Naive thymus-derived CD8-positive, alpha-beta T cell (primary cell): ENCODE measurements at regions not wholly inside any gene's neighbourhood (a gene's known extent, or its start where the extent isn't known, plus 50 kb on each side); places are given as distances from the start of the nearest gene placed in this dataset.

Experiments
- ATAC-seq, 2 donors: fragments of 150-1000 bp; cut with Tn5 transposase in 1 of 2; sonication (Bioruptor Pico), chemical (Tn5 transposase) in 1 of 2; 1 replicate in 1 of 2; 2 replicates in 1 of 2; pipeline ENCODE4 v1.10.0; 2021; ENCODE audit warnings: mild to moderate bottlenecking in 2 of 2, moderate library complexity in 2 of 2
- POLR2A ChIA-PET: fragments of 350-600 bp; sonication (Branson Sonifier 250); formaldehyde crosslinking; loops from one replicate; lab custom pipeline; 2021; ENCODE audit warnings: antibody characterized with exemption; lab: Charles Lee
- DNase-seq, 10 donors: peaks; one replicate each; pipeline versions ENCODE4 v3.0.0 to v3.0.0-alpha.2; 2020 to 2022
- H3K27ac Mint-ChIP-seq, 10 donors: one replicate each; pipeline ENCODE4 v1.8.0; 2020 to 2022; ENCODE audit warnings: mild to moderate bottlenecking in 10 of 10, mixed read lengths in 10 of 10, moderate library complexity in 4 of 10, inconsistent platforms in 1 of 10
- H3K27me3 Mint-ChIP-seq, 5 donors: one replicate each; pipeline ENCODE4 v1.8.0; 2021 to 2022; ENCODE audit warnings: mixed read lengths in 5 of 5
- H3K36me3 Mint-ChIP-seq, 3 donors: one replicate each; pipeline ENCODE4 v1.8.0; 2020 to 2022; ENCODE audit warnings: mixed read lengths in 3 of 3, mild to moderate bottlenecking in 2 of 3, inconsistent platforms in 1 of 3
- H3K4me1 Mint-ChIP-seq, 4 donors: one replicate each; pipeline ENCODE4 v1.8.0; 2021 to 2022; ENCODE audit warnings: mixed read lengths in 4 of 4
- H3K4me3 Mint-ChIP-seq, 10 donors: one replicate each; pipeline ENCODE4 v1.8.0; 2020 to 2022; ENCODE audit warnings: mild to moderate bottlenecking in 10 of 10, mixed read lengths in 10 of 10, moderate library complexity in 6 of 10, inconsistent platforms in 1 of 10
- H3K9me3 Mint-ChIP-seq, 9 donors: one replicate each; pipeline ENCODE4 v1.8.0; 2020 to 2022; ENCODE audit warnings: mixed read lengths in 9 of 9, mild to moderate bottlenecking in 3 of 9, inconsistent platforms in 1 of 9, moderate library complexity in 1 of 9

DNA sequence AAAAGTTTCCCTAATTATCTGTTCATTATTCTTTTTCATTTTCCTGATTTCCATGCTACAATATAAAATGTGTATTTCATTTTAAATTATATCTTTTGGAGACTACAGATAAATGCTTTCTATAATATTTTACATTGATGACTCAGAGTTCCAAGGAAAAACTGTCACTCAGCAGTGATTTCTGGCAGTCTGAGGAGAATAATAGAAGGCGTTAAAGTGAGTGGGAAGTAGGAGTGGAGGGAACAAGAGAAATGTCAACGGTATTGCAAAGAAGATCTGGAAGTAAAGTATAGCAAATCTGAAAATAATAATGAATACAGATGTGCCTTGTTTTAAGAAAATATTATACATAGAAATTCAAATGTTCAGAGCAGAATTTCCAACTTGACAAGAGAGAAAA is 293.6 kb upstream of the PITX2 start:
- POLR2A ChIA-PET: no interaction called here
- ATAC-seq (no peak), DNase-seq (no peak)
- Mint-ChIP-seq H3K36me3 (no peaks in the 10 kb centered on the region), H3K4me1 (no peaks in the 10 kb centered on the region), H3K9me3 (peaks cover 0 to 6% (median 0%) of the 10 kb centered on the region in 9 donors), H3K4me3 (no peak overlapping the region), H3K27me3 (peaks cover 0 to 2% (median 0%) of the 10 kb centered on the region in 5 donors), H3K27ac (no peak overlapping the region)

DNA sequence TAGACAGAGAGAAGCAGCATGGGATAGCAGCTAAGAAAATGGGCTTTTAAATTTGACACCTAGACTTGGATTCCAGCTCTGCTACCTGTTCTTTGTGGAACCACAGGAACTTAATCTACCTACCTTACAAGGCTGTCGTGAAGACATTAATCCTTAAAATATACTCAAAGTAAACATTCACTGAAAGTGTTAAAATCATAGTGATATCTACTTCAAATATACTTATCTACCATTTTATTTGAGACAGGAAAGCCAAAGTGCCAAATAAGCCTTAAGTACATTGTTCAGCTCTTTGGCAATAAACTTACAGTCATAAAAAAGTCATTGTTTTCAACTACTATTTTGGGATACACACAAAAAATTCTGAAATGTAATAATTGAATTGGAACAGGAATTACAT is 295.0 kb upstream of the PITX2 start:
- Mint-ChIP-seq H3K9me3 (peaks cover 0 to 6% (median 0%) of the 10 kb centered on the region in 9 donors), H3K36me3 (no peaks in the 10 kb centered on the region), H3K4me3 (no peak overlapping the region), H3K4me1 (no peaks in the 10 kb centered on the region), H3K27me3 (peaks cover 0 to 2% (median 0%) of the 10 kb centered on the region in 5 donors), H3K27ac (no peak overlapping the region)
- POLR2A ChIA-PET: no interaction called here
- DNase-seq (no peak), ATAC-seq (no peak)

DNA sequence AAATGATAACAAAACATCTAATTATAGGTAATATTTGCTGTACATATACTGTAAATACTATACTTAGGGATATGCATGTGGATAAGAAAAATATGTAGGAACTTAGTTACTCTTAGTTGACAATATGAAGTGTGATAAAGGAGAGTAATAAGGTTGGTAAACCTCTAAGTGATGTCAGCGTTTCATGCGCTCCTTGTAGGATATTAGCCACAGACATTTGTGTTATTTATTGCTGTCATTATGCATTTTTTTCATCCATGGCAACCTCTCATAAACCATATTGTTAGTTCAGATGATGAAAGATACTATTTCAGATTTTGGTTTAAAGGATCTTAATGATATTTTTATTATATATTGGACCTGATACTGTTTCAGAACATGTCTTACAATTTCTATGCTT is 298.1 kb upstream of the PITX2 start:
- H3K27me3 Mint-ChIP-seq: peaks cover 0 to 2% (median 0%) of the 10 kb centered on the region in 5 donors
- POLR2A ChIA-PET: no interaction called here
- no peak overlapping the region for H3K4me3 Mint-ChIP-seq
- no peak overlapping the region for H3K27ac Mint-ChIP-seq
- ATAC-seq: no peak
- H3K9me3 Mint-ChIP-seq: peaks cover 0 to 14% (median 0%) of the 10 kb centered on the region in 9 donors
- H3K36me3 Mint-ChIP-seq: no peaks in the 10 kb centered on the region
- no peaks in the 10 kb centered on the region for H3K4me1 Mint-ChIP-seq
- no peak for DNase-seq

DNA sequence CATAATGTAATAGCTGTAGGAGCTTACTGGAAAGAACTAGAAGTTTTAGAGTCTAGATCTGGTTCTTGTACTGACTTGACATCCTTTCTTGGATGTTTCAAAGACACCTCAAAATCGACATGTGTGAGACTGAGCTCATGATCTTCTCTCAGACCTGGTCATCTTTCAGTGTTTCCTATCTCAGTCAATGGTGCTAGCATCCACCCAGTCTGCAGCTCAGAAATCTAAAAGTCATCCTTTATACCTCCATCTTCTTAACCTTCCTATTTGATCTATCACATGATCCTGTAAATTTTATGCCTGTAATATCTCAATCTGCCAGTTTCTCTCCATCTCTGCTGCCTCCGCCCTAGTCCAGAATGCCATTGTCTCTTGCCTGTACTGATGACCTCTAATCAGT is 301.9 kb upstream of the PITX2 start:
- Mint-ChIP-seq H3K4me1 (no peaks in the 10 kb centered on the region), H3K36me3 (no peaks in the 10 kb centered on the region), H3K9me3 (peaks cover 0 to 14% (median 0%) of the 10 kb centered on the region in 9 donors), H3K4me3 (no peak overlapping the region), H3K27me3 (no peaks in the 10 kb centered on the region), H3K27ac (no peak overlapping the region)
- POLR2A ChIA-PET: no interaction called here
- no peak for DNase-seq
- no peak for ATAC-seq

DNA sequence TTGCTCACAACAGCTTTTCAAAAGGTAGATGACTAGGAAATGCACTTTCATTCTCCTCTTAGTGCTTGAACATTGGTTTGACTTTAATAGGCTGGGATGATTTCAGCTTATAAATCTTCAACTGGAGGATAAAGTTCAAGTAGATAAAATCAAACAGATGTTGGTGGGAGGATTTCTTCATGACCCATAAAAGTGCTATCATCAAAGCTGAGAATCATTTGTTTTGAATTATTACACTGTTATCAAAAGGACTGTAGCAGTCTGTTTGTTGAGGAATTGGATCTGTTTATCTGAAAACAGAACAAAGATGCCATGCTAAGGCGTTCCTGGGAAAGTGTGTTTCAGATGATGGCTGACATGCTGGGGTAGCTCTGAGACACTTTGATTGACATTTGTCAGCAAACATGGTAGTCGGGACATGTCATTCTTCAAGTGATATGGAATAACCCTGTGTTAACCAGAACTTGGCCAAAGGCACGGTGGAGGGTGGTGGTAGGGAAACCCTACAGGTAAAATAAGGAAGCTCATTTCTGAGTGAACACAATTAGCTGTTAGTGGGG is 304.0 kb upstream of the PITX2 start:
- POLR2A ChIA-PET: no interaction called here
- no peak for ATAC-seq
- Mint-ChIP-seq H3K4me1 (no peaks in the 10 kb centered on the region), H3K36me3 (no peaks in the 10 kb centered on the region), H3K27me3 (no peaks in the 10 kb centered on the region), H3K4me3 (no peak overlapping the region), H3K27ac (no peak overlapping the region), H3K9me3 (peaks cover 0 to 14% (median 0%) of the 10 kb centered on the region in 9 donors)
- no peak for DNase-seq

DNA sequence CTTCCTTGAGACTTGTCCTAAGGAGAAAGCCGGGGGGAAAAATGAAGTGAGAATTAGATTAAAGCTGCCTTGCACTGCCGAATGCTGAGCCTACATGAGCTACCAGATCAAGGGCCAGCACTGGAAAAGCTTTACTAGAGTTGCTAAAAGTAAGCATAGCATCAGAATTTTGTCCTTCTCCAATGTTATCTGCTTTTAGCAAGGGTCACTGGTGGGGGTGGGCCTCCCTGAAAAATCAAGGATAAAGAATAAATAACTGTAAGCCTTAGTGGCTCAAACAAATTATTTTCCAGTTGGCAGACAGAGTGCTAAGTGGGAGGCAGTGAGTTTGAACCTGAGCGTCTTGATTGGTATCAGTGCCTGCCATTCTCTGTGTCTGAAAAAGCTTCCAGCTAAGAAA is 310.5 kb upstream of the PITX2 start:
- peaks cover 0 to 4% (median 0%) of the 10 kb centered on the region in 9 donors for H3K9me3 Mint-ChIP-seq
- H3K36me3 Mint-ChIP-seq: no peaks in the 10 kb centered on the region
- H3K27ac Mint-ChIP-seq: no peak overlapping the region
- H3K27me3 Mint-ChIP-seq: no peaks in the 10 kb centered on the region
- POLR2A ChIA-PET: no interaction called here
- H3K4me3 Mint-ChIP-seq: no peak overlapping the region
- no peaks in the 10 kb centered on the region for H3K4me1 Mint-ChIP-seq
- ATAC-seq: no peak
- no peak for DNase-seq

DNA sequence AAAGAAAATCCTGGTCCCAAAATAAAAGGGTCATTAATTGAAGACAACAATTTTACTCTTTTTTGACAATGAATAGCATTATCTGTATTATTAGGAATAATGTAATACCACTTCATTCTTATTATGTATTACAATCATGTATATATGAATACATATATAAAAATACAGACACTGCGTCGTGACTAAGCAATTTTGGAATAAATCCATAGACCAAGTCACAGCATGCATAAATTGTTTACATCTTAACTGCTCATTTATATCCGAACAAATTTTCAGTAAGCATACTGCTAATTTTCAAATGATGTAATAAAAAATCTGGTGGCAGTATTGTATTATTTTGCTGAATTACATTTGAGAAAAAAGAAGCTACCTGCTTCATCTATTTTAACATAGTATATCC is 321.6 kb upstream of the PITX2 start:
- Mint-ChIP-seq H3K4me1 (no peaks in the 10 kb centered on the region), H3K4me3 (no peak overlapping the region), H3K36me3 (no peaks in the 10 kb centered on the region), H3K27me3 (no peaks in the 10 kb centered on the region), H3K27ac (no peak overlapping the region), H3K9me3 (peaks cover 0 to 6% (median 0%) of the 10 kb centered on the region in 9 donors)
- ATAC-seq: no peak
- DNase-seq: no peak
- POLR2A ChIA-PET: no interaction called here

DNA sequence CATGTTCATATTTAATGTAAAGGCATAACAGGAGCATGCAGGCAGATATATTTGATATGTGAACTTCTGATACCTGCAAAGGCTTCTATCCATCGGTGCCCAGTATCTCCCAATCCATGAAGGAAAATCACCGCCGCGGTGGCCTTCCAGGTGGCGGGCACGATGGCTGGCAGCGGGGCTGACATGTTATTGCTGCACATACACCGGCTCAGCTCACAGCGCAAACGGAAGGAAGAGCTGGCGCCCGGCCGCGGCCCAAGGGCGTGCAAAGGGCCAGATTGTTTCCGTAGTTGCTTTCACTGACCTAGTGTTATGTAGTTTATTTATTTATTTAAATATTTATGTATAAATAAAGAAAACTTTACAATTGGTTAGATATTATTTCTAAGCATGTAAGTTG is 322.7 kb upstream of the PITX2 start:
- Mint-ChIP-seq H3K27ac (no peak overlapping the region), H3K4me3 (no peak overlapping the region), H3K4me1 (no peaks in the 10 kb centered on the region), H3K36me3 (no peaks in the 10 kb centered on the region), H3K27me3 (no peaks in the 10 kb centered on the region), H3K9me3 (peaks cover 0 to 3% (median 0%) of the 10 kb centered on the region in 9 donors)
- no peak for DNase-seq
- no peak for ATAC-seq
- POLR2A ChIA-PET: no interaction called here

DNA sequence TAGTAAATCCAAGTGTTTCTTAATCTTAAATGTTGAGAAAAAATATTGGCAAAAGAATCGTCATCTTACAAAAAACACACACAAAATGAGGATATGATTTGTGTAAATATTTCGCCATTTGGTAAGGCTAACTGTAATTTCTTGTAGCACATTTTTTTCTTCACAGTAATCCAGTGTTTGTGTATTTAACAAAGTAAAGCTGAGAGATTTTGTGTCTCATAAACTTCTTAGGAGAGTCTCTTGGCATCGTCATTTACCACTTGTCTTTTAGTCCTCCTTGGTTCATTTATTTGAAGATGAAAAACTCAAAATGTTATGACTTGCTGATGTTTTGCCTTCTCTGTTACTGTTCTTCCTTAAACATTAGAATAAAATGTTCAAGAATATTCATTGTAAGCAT is 326.7 kb upstream of the PITX2 start:
- Mint-ChIP-seq H3K9me3 (peaks cover 0 to 3% (median 0%) of the 10 kb centered on the region in 9 donors), H3K27ac (no peak overlapping the region), H3K4me1 (no peaks in the 10 kb centered on the region), H3K4me3 (no peak overlapping the region), H3K27me3 (no peaks in the 10 kb centered on the region), H3K36me3 (no peaks in the 10 kb centered on the region)
- no peak for ATAC-seq
- DNase-seq: no peak
- POLR2A ChIA-PET: no interaction called here

DNA sequence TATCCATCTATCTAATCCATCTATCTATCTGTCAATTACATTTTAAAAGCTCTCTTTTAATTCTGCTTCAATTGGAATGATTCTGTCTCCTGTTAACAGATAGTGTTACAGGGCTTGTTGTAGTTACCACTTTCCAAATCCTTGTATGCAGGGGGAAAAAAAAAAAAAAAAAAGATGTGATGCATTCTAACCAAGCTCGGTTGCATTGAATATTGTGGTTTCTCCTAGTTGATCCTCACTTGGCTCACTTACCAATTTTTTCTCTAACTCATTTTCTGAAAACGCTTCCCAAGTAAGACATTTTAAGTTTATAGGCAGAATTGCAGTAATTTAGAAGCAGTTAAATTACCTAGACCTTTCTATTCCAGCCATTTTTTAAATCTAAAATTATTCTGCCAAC is 327.9 kb upstream of the PITX2 start:
- Mint-ChIP-seq H3K27me3 (no peaks in the 10 kb centered on the region), H3K36me3 (no peaks in the 10 kb centered on the region), H3K4me1 (no peaks in the 10 kb centered on the region), H3K9me3 (peaks cover 0 to 3% (median 0%) of the 10 kb centered on the region in 9 donors), H3K4me3 (no peak overlapping the region), H3K27ac (no peak overlapping the region)
- no peak for DNase-seq
- no peak for ATAC-seq
- POLR2A ChIA-PET: no interaction called here

DNA sequence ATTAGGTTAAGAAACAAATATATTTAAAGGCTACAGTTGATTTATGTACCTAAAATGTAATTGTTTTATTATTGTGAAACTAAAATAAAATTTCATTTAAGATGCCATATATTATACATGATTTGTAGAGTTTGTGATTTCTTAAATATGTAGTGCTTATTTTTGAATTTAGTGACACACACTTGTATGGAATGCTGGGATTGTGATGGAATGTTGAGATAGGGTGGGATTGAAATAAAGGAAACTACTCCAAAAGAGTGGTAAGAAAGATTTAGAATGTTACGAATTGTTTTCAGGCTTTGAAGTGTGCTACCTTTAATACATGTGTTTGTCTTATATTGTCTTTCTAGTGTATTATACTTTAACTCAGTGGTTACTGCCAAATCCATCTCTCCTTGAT is 330.3 kb upstream of the PITX2 start:
- DNase-seq (no peak), ATAC-seq (no peak)
- H3K36me3 Mint-ChIP-seq: no peaks in the 10 kb centered on the region
- no peaks in the 10 kb centered on the region for H3K4me1 Mint-ChIP-seq
- POLR2A ChIA-PET: no interaction called here
- peaks cover 0 to 2% (median 0%) of the 10 kb centered on the region in 9 donors for H3K9me3 Mint-ChIP-seq
- no peaks in the 10 kb centered on the region for H3K27me3 Mint-ChIP-seq
- no peak overlapping the region for H3K4me3 Mint-ChIP-seq
- no peak overlapping the region for H3K27ac Mint-ChIP-seq

DNA sequence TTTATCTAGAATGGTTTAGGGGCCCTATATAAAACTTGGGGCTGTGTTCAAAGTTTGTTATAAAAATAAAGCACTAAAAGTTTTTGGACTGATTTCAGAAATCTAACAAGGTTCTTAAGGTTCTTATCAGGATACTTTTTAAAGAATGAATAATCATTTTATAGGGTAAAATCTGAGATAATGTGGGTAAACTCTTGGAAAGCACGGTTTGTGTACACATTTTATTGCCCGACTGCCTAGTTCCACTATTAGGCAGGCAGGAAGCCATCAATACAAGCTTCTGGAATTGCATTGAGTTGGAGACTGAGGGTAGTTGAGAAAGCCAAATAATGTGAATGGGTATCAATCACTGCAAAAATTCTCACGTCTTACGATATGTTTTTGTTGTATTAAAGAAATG is 331.0 kb upstream of the PITX2 start:
- Mint-ChIP-seq H3K36me3 (no peaks in the 10 kb centered on the region), H3K27me3 (no peaks in the 10 kb centered on the region), H3K4me3 (no peak overlapping the region), H3K27ac (no peak overlapping the region), H3K9me3 (peaks cover 0 to 2% (median 0%) of the 10 kb centered on the region in 9 donors), H3K4me1 (no peaks in the 10 kb centered on the region)
- POLR2A ChIA-PET: no interaction called here
- ATAC-seq (no peak), DNase-seq (no peak)

DNA sequence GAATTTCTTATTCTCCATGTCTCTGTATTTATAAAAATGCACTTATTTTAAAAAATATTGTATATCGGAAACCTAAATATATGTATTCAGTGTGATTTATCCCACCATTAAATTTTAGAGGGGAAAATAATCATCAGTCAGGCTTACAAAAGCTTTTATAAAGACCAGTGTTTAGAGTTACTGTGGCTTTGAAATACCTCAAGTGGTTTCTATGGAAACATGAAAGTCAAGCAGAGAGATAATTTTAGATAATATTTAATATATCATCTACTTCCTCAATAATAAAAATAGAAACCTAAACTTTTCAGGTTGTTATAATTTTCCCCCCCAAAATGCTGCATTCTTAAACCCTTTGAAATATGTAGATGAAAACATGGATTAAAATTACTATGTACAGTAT is 332.9 kb upstream of the PITX2 start:
- no peak overlapping the region for H3K4me3 Mint-ChIP-seq
- DNase-seq: no peak
- peaks cover 0 to 2% (median 0%) of the 10 kb centered on the region in 9 donors for H3K9me3 Mint-ChIP-seq
- POLR2A ChIA-PET: no interaction called here
- no peak for ATAC-seq
- H3K4me1 Mint-ChIP-seq: no peaks in the 10 kb centered on the region
- H3K27ac Mint-ChIP-seq: no peak overlapping the region
- no peaks in the 10 kb centered on the region for H3K27me3 Mint-ChIP-seq
- no peaks in the 10 kb centered on the region for H3K36me3 Mint-ChIP-seq

DNA sequence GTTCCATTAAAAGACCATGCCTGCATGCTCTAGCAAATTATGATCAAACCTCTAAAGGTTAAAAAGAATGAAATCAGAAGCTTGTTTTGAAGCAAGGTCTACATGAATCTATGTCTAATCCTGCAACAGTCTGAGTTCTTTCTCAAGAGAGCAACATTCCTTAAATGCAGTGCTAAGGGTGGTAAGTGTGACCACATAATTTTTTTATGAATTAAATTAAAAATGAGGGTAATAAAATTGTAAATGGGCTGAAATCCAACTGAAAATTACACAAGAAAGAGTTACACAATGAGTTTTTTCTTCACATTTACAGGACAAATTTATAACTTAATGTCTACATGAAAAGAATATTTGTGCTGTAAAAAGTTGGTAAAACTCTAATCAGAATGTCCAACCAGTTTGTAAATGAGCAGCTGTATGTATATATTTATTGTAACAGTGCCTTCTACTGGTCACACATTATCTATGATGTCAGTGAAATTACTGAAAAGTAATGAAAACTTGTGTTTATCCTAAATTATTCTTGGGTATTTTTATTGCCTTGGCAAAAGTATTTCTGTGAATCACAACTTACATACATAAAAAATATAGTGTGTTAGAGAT is 336.3 kb upstream of the PITX2 start:
- Mint-ChIP-seq H3K9me3 (no peaks in the 10 kb centered on the region), H3K4me3 (no peak overlapping the region), H3K27me3 (no peaks in the 10 kb centered on the region), H3K36me3 (no peaks in the 10 kb centered on the region), H3K27ac (no peak overlapping the region), H3K4me1 (no peaks in the 10 kb centered on the region)
- no peak for ATAC-seq
- POLR2A ChIA-PET: no interaction called here
- no peak for DNase-seq
